Adrenal gland (tissue), 9 donors: ENCODE measurements at regions not wholly inside any gene's neighbourhood (a gene's known extent, or its start where the extent isn't known, plus 50 kb on each side); places are given as distances from the start of the nearest gene placed in this dataset.

Experiments
- DNase-seq, 7 donors: peaks; one replicate each; pipeline ENCODE4 v3.0.0-alpha.2; 2019 to 2020
- H3K27ac ChIP-seq, 5 donors: fragments of 200-600 bp; sonication (generic) in 4 of 5; 1 replicate in 3 of 5; 2 replicates in 2 of 5; pipeline versions ENCODE4 v1.5.1 to v1.8.0; 2016 to 2020; ENCODE audit warnings: mild to moderate bottlenecking in 1 of 5
- H3K27me3 ChIP-seq: fragments of 200-600 bp; 2 replicates; pipeline ENCODE4 v1.8.0; 2021
- H3K36me3 ChIP-seq, 2 donors: fragments of 200-600 bp; replicated peaks in 1 of 2; 1 replicate in 1 of 2; 2 replicates in 1 of 2; pipeline versions ENCODE4 v1.5.1 to v1.8.0; 2018 to 2022
- H3K4me1 ChIP-seq, 2 donors: fragments of 200-600 bp; replicated peaks in 1 of 2; 1 replicate in 1 of 2; 2 replicates in 1 of 2; pipeline versions ENCODE4 v1.5.1 to v1.8.0; 2018 to 2021
- H3K4me3 ChIP-seq, 4 donors: fragments of 200-600 bp; sonication (generic) in 3 of 4; one replicate each; pipeline ENCODE4 v1.5.1; 2016 to 2018
- H3K9me3 ChIP-seq, 3 donors: fragments of 200-600 bp; sonication (generic) in 1 of 3; replicated peaks in 1 of 3; 1 replicate in 2 of 3; 2 replicates in 1 of 3; pipeline versions ENCODE4 v1.5.1 to v1.8.0; 2016 to 2021
- POLR2A ChIP-seq, 2 donors: fragments of 450-650 bp; IDR thresholded peaks; one replicate each; pipeline ENCODE4 v1.6.1; 2017; ENCODE audit warnings: antibody characterized with exemption in 2 of 2, mild to moderate bottlenecking in 2 of 2, moderate library complexity in 1 of 2
- WGBS, 4 donors: extraction: QIAGEN DNeasy Blood & Tissue Kit in 2 of 4; methylation state at CpG; one replicate each; pipeline versions ENCODE4 v1.1.5 to v1.1.7; 2013 to 2017; 5-methylcytosine and 5-hydroxymethylcytosine counted together
- intact Hi-C, 2 donors: fragments of 100-400 bp; cut with DNase I; formaldehyde crosslinking; loops; one replicate each; pipeline versions ENCODE4 v1.14.1 to v1.15.0; 2022 to 2023
- TF ChIP-seq, protein P1 (sequence below), 6 experiments: fragments of 450-650 bp in 4 of 6; fragments of 200-600 bp in 2 of 6; sonication (generic) in 1 of 6; IDR thresholded peaks; 1 replicate in 5 of 6; 2 replicates in 1 of 6; pipeline versions ENCODE4 v1.5.1 to v1.8.0; 2016 to 2021; ENCODE audit warnings: antibody characterized with exemption in 6 of 6, mild to moderate bottlenecking in 2 of 6, moderate library complexity in 1 of 6
- donor health status: healthy with polysubstance abuse.
- donor health status: Bipolar disorder and iron deficiency.
- donor health status: DM: yes; HTN: yes; CAD: no.
- donor health status: DM: no; HTN: no; CAD: no.
- donor health status: DM: no; HTN: no; CAD: no.

DNA sequence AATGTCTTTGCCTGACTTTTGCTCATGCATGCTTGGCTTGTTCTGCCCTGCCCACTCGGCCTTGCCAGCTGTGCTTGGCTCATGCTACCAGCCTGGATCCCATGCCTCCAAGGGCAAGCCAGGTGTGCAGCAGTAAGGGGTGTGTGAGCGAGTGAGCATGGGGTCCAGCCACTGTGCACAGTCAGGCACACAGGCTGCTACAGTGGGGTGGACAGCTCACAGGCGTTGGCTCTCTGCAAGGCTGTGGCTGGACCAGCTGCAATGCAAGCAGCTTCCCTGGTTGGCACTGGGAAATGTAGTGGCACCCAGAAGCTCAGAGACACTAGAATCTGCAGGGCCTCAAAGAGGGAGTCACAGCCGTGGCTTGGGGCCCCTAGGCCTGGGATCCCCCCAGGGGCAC lies 529.7 kb downstream of the DSC3 start:
- H3K4me1 ChIP-seq: no peaks in the 10 kb centered on the region
- TF ChIP-seq, protein P1, sequence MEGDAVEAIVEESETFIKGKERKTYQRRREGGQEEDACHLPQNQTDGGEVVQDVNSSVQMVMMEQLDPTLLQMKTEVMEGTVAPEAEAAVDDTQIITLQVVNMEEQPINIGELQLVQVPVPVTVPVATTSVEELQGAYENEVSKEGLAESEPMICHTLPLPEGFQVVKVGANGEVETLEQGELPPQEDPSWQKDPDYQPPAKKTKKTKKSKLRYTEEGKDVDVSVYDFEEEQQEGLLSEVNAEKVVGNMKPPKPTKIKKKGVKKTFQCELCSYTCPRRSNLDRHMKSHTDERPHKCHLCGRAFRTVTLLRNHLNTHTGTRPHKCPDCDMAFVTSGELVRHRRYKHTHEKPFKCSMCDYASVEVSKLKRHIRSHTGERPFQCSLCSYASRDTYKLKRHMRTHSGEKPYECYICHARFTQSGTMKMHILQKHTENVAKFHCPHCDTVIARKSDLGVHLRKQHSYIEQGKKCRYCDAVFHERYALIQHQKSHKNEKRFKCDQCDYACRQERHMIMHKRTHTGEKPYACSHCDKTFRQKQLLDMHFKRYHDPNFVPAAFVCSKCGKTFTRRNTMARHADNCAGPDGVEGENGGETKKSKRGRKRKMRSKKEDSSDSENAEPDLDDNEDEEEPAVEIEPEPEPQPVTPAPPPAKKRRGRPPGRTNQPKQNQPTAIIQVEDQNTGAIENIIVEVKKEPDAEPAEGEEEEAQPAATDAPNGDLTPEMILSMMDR (IDR thresholded peaks at IDR 0.05): no peak
- TF ChIP-seq POLR2A (IDR thresholded peaks at IDR 0.05): no peak
- 40 to 78% (median 66%) methylated on average over 1 to 4 of the region's 4 CpGs for WGBS, 4 donors
- intact Hi-C loops: no loop called here
- DNase-seq: no peak
- H3K36me3 ChIP-seq: no peaks in the 10 kb centered on the region
- H3K4me3 ChIP-seq: no peak overlapping the region
- H3K27me3 ChIP-seq: no peaks in the 10 kb centered on the region
- no peak overlapping the region for H3K27ac ChIP-seq
- no peaks in the 10 kb centered on the region for H3K9me3 ChIP-seq

GRCh38 chr18:30510882-30511281 lies 531.7 kb downstream of the DSC3 start:
- Histone ChIP-seq H3K27me3 (no peaks in the 10 kb centered on the region), H3K4me1 (no peaks in the 10 kb centered on the region), H3K36me3 (no peaks in the 10 kb centered on the region), H3K27ac (no peak overlapping the region), H3K4me3 (no peak overlapping the region), H3K9me3 (no peaks in the 10 kb centered on the region)
- no peak for DNase-seq
- intact Hi-C loops: no loop called here
- TF ChIP-seq, protein P1 (IDR thresholded peaks at IDR 0.05): no peak
- TF ChIP-seq POLR2A (IDR thresholded peaks at IDR 0.05): no peak
- 56 to 79% (median 62%) methylated on average over 2 of the region's 2 CpGs for WGBS, 4 donors

DNA sequence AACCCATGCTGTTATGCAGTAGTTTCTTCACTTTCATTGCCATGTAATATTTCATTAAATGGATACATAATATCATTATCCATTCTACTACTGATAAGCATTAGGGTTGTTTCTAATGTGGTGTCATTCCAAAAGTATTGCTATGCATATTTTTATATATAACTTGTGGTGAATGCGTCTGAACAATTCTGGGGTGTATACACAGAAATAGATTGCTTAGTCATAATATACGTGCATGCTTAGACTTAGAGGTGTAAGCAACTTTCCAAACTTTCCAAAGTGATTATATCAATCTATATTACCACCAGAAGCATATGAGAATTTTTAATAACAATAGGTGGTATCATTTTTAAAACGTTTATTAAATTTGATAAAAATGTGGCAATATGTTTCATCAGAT lies 540.9 kb downstream of the DSC3 start:
- Histone ChIP-seq H3K4me3 (no peak overlapping the region), H3K27ac (no peak overlapping the region), H3K9me3 (no peaks in the 10 kb centered on the region), H3K36me3 (no peaks in the 10 kb centered on the region), H3K27me3 (no peaks in the 10 kb centered on the region), H3K4me1 (no peaks in the 10 kb centered on the region)
- WGBS, 4 donors: 56 to 64% (median 59%) methylated on average over 3 of the region's 3 CpGs
- TF ChIP-seq, protein P1 (IDR thresholded peaks at IDR 0.05): no peak
- no peak for TF ChIP-seq POLR2A (IDR thresholded peaks at IDR 0.05)
- intact Hi-C loops: no loop called here
- DNase-seq: no peak

GRCh38 chr18:30500240-30500945 lies 542.1 kb downstream of the DSC3 start:
- DNase-seq: no peak
- Histone ChIP-seq H3K4me3 (no peak overlapping the region), H3K27ac (no peak overlapping the region), H3K9me3 (no peaks in the 10 kb centered on the region), H3K36me3 (no peaks in the 10 kb centered on the region), H3K4me1 (no peaks in the 10 kb centered on the region), H3K27me3 (no peaks in the 10 kb centered on the region)
- intact Hi-C loops: no loop called here
- TF ChIP-seq, protein P1 (IDR thresholded peaks at IDR 0.05): no peak
- TF ChIP-seq POLR2A (IDR thresholded peaks at IDR 0.05): no peak
- WGBS, 4 donors: 76 to 84% (median 82%) methylated on average over 4 of the region's 4 CpGs
